Activated T-cell treated with anti-CD3 and anti-CD28 coated beads for 1 hour (primary cell): ENCODE measurements at regions not wholly inside any gene's neighbourhood (a gene's known extent, or its start where the extent isn't known, plus 50 kb on each side); places are given as distances from the start of the nearest gene placed in this dataset.
A peak's percentile ranks its signal among the peaks of the same experiment; 100 is the strongest.
"Not testable (repeated sequence)": the region's sequence is repeated elsewhere in the genome, so short reads cannot be mapped to it uniquely, and the experiment has no call there.

Experiments
- DNase-seq: peaks from one replicate; pipeline ENCODE4 v3.0.0-alpha.2; 2020; ENCODE audit warnings: low read depth

GRCh38 chr4:38279650-38280322 lies 319.6 kb downstream of the PTTG2 start:
- no peak for DNase-seq

- no peak for DNase-seq
Observed at GRCh38 chr4:38280323-38280706, 320.1 kb downstream of the PTTG2 start.

GRCh38 chr4:38281371-38282071 lies 321.3 kb downstream of the PTTG2 start:
- DNase-seq: no peak

- no peak for DNase-seq
Observed at GRCh38 chr4:38283724-38284123, 323.5 kb downstream of the PTTG2 start.

GRCh38 chr4:38284294-38285030 lies 324.3 kb downstream of the PTTG2 start:
- DNase-seq: no peak

- DNase-seq: no peak
Observed at GRCh38 chr4:38287101-38287851, 327.1 kb downstream of the PTTG2 start.

GRCh38 chr4:38289553-38289952 lies 329.4 kb downstream of the PTTG2 start:
- DNase-seq: no peak

- no peak for DNase-seq
Observed at GRCh38 chr4:38290366-38290765, 330.2 kb downstream of the PTTG2 start.

- no peak for DNase-seq
Observed at GRCh38 chr4:38290914-38291313, 330.7 kb downstream of the PTTG2 start.

- no peak for DNase-seq
Observed at GRCh38 chr4:38292529-38292928, 332.3 kb downstream of the PTTG2 start.

GRCh38 chr4:38294238-38294637 lies 334.0 kb downstream of the PTTG2 start:
- no peak for DNase-seq

- no peak for DNase-seq
Observed at GRCh38 chr4:38297061-38297460, 336.9 kb downstream of the PTTG2 start.

GRCh38 chr4:38298868-38299713 lies 338.9 kb downstream of the PTTG2 start:
- DNase-seq: no peak

- DNase-seq: no peak
Observed at GRCh38 chr4:38302910-38303309, 342.7 kb downstream of the PTTG2 start.

- DNase-seq: not testable (repeated sequence)
Observed at GRCh38 chr4:38304460-38304859, 344.3 kb downstream of the PTTG2 start.

- no peak for DNase-seq
Observed at GRCh38 chr4:38306482-38307071, 346.4 kb downstream of the PTTG2 start.

- no peak for DNase-seq
Observed at GRCh38 chr4:38308728-38309311, 348.6 kb downstream of the PTTG2 start.

GRCh38 chr4:38309471-38309870 lies 349.3 kb downstream of the PTTG2 start:
- no peak for DNase-seq

GRCh38 chr4:38310446-38311043 lies 350.3 kb downstream of the PTTG2 start:
- peak; percentile 32 for DNase-seq

- DNase-seq: no peak
Observed at GRCh38 chr4:38311495-38312126, 351.4 kb downstream of the PTTG2 start.
